Endothelial cell of umbilical vein (primary cell): ENCODE measurements at regions not wholly inside any gene's neighbourhood (a gene's known extent, or its start where the extent isn't known, plus 50 kb on each side); places are given as distances from the start of the nearest gene placed in this dataset.

Experiments used
- BruUV-seq: library from RNA; stranded (reverse); fragments of 400-500 nt; replicated peaks from 2 replicates; lab custom pipeline; 2021; lab: Mats Ljungman, UMichigan
- CTCF ChIA-PET: fragments of 300-600, 350-600 bp; sonication (Branson Sonifier 250); formaldehyde crosslinking; loops from one replicate; lab custom pipeline; 2021; ENCODE audit warnings: antibody characterized with exemption, inconsistent platforms; lab: Charles Lee
- POLR2A ChIA-PET: fragments of 300-600, 350-600 bp; sonication (Branson Sonifier 250); formaldehyde crosslinking; loops from one replicate; lab custom pipeline; 2021; ENCODE audit warnings: antibody characterized with exemption, inconsistent platforms; lab: Charles Lee
- DNase-seq: peaks from one replicate; pipeline ENCODE4 v3.0.0-alpha.2; 2011; ENCODE audit warnings: low read depth, low spot score
- FAIRE-seq: peaks from 2 replicates; lab custom pipeline; 2011; peaks lifted over from hg19 to GRCh38; lab: Jason Lieb, UNC
- H2AFZ ChIP-seq: 2 replicates; pipeline ENCODE4 v1.6.0; 2012; ENCODE audit warnings: low read depth, low read length, control low read depth, inconsistent platforms
- H3K27ac ChIP-seq: 2 replicates; pipeline ENCODE4 v1.5.1; 2011; ENCODE audit warnings: low read depth, mild to moderate bottlenecking, control low read depth, low read length, moderate library complexity; ENCODE audit not compliant: insufficient read depth
- H3K27me3 ChIP-seq, 2 experiments: 2 replicates each; pipeline versions ENCODE4 v1.6.0 to v1.6.1; 2011; ENCODE audit warnings: low read length in 2 of 2, mixed read lengths in 1 of 2; ENCODE audit not compliant: control insufficient read depth in 2 of 2, insufficient read depth in 2 of 2
- H3K36me3 ChIP-seq, 2 experiments: 2 replicates in 1 of 2; 3 replicates in 1 of 2; pipeline ENCODE4 v1.5.1; 2011; ENCODE audit warnings: low read length in 2 of 2, mild to moderate bottlenecking in 1 of 2, moderate library complexity in 1 of 2; ENCODE audit not compliant: control insufficient read depth in 2 of 2, insufficient read depth in 2 of 2; ENCODE audit errors: extremely low read depth in 1 of 2
- H3K4me1 ChIP-seq: 3 replicates; pipeline ENCODE4 v1.5.1; 2011; ENCODE audit warnings: mild to moderate bottlenecking, low read length; ENCODE audit not compliant: control insufficient read depth, insufficient read depth; ENCODE audit errors: extremely low read depth
- H3K4me2 ChIP-seq: 2 replicates; pipeline ENCODE4 v1.6.1; 2011; ENCODE audit warnings: low read length, control low read depth, mixed read lengths; ENCODE audit not compliant: insufficient read depth
- H3K4me3 ChIP-seq, 3 experiments: fragments of 200-600 bp in 1 of 3; sonication (generic), shearing (Covaris generic) in 1 of 3; replicated peaks in 1 of 3; 2 replicates each; pipeline ENCODE4 v1.5.1; 2011 to 2016; ENCODE audit warnings: control low read depth in 3 of 3, low read length in 3 of 3, mild to moderate bottlenecking in 2 of 3, inconsistent platforms in 1 of 3, low read depth in 1 of 3, moderate library complexity in 1 of 3; ENCODE audit not compliant: insufficient read depth in 1 of 3
- H3K79me2 ChIP-seq: 2 replicates; pipeline ENCODE4 v1.6.0; 2012; ENCODE audit warnings: low read length, inconsistent platforms; ENCODE audit not compliant: control insufficient read depth, insufficient read depth
- H3K9ac ChIP-seq: replicated peaks from 2 replicates; pipeline ENCODE3; 2011; ENCODE audit warnings: low read length, control low read depth; ENCODE audit not compliant: insufficient read depth; ENCODE audit errors: extremely low read depth
- H3K9me1 ChIP-seq: replicated peaks from 3 replicates; pipeline ENCODE4 v1.6.0; 2011; ENCODE audit warnings: mild to moderate bottlenecking, low read length; ENCODE audit not compliant: control insufficient read depth, insufficient read depth; ENCODE audit errors: extremely low read depth
- H3K9me3 ChIP-seq: replicated peaks from 2 replicates; pipeline ENCODE4 v1.5.1; 2012; ENCODE audit warnings: low read length, inconsistent platforms; ENCODE audit not compliant: control insufficient read depth, insufficient read depth
- H4K20me1 ChIP-seq: replicated peaks from 2 replicates; pipeline ENCODE3; 2011; ENCODE audit warnings: mild to moderate bottlenecking, low read length; ENCODE audit not compliant: control insufficient read depth, insufficient read depth; ENCODE audit errors: extremely low read depth
- CTCF ChIP-seq, 2 donors: IDR thresholded peaks; 1 replicate in 1 of 2; 2 replicates in 1 of 2; pipeline ENCODE4 v1.5.1; 2011; ENCODE audit warnings: low read length in 2 of 2, mild to moderate bottlenecking in 2 of 2, moderate library complexity in 2 of 2, control low read depth in 1 of 2, inconsistent platforms in 1 of 2, low read depth in 1 of 2; ENCODE audit not compliant: insufficient read depth in 1 of 2; ENCODE audit errors: extremely low read depth in 1 of 2
- EZH2 ChIP-seq: IDR thresholded peaks from 2 replicates; pipeline ENCODE4 v1.6.1; 2012; ENCODE audit warnings: borderline replicate concordance, low read depth, mild to moderate bottlenecking, moderate library complexity, low read length, inconsistent platforms; ENCODE audit not compliant: severe bottlenecking
- FOS ChIP-seq: IDR thresholded peaks from 2 replicates; pipeline ENCODE4 v1.6.1; 2011; ENCODE audit warnings: mild to moderate bottlenecking, low read length, moderate library complexity, borderline replicate concordance; ENCODE audit not compliant: insufficient read depth
- GATA2 ChIP-seq: IDR thresholded peaks from 2 replicates; pipeline ENCODE4 v1.7.0; 2011; ENCODE audit warnings: low read depth, mild to moderate bottlenecking, moderate library complexity, mixed read lengths, low read length; ENCODE audit not compliant: insufficient read length, insufficient read depth
- JUN ChIP-seq: IDR thresholded peaks from 2 replicates; pipeline ENCODE4 v1.6.1; 2011; ENCODE audit warnings: borderline replicate concordance, low read depth; ENCODE audit not compliant: insufficient read length, insufficient read depth
- MYC ChIP-seq: IDR thresholded peaks from one replicate; pipeline ENCODE4 v1.6.1; 2011; ENCODE audit warnings: mild to moderate bottlenecking, low read depth, low read length
- POLR2A ChIP-seq: IDR thresholded peaks from 2 replicates; pipeline ENCODE4 v1.6.1; 2012; ENCODE audit warnings: low read depth, mild to moderate bottlenecking, control low read depth, low read length
- POLR2AphosphoS5 ChIP-seq: IDR thresholded peaks from 2 replicates; pipeline ENCODE4 v1.6.1; 2012; ENCODE audit warnings: low read depth, mild to moderate bottlenecking, control low read depth, low read length, moderate library complexity; ENCODE audit not compliant: insufficient read depth
- dilution Hi-C: fragments of 300-500 bp; cut with MboI; formaldehyde crosslinking; loops from one replicate; pipeline ENCODE4 v1.15.0; 2019; ENCODE audit warnings: low sequenced_read_pairs; ENCODE audit not compliant: extremely low pct_ligation_motif_present
- intact Hi-C: fragments of 100-400 bp; cut with micrococcal nuclease; formaldehyde crosslinking; loops from one replicate; pipeline ENCODE4 v1.10.0; 2022
- TF ChIP-seq, protein P1 (sequence below): IDR thresholded peaks from 2 replicates; pipeline ENCODE4 v1.6.1; 2011; ENCODE audit not compliant: insufficient read depth, insufficient read length

GRCh38 chr5:51987669-51988209, 604.5 kb downstream of the ISL1 start:
- DNase-seq, result no peak
- Histone ChIP-seq H3K79me2 (no peaks in the 10 kb centered on the region), H3K27me3 (no peaks in the 10 kb centered on the region), H3K36me3 (no peaks in the 10 kb centered on the region), H3K9me1 (no peaks in the 10 kb centered on the region), H3K4me3 (no peak overlapping the region), H3K9me3 (no peaks in the 10 kb centered on the region), H3K27ac (no peak overlapping the region), H3K4me1 (no peaks in the 10 kb centered on the region), H2AFZ (no peak overlapping the region), H4K20me1 (no peaks in the 10 kb centered on the region), H3K9ac (no peak overlapping the region), H3K4me2 (no peak overlapping the region)
- POLR2A ChIA-PET, result no interaction called here
- intact Hi-C loops, result no loop called here
- BruUV-seq, result no TSS peak
- no peak for TF ChIP-seq GATA2
- TF ChIP-seq MYC, result no peak
- no peak for TF ChIP-seq FOS
- no peak for TF ChIP-seq POLR2A
- no peak for TF ChIP-seq JUN
- no peak for TF ChIP-seq EZH2
- no peak for TF ChIP-seq POLR2AphosphoS5
- no peak for TF ChIP-seq CTCF (IDR thresholded peaks at IDR 0.05; ENCODE audit: extremely low read depth in 1 of 2, insufficient read depth in 1 of 2, low read depth in 1 of 2, low read length in 2 of 2)
- TF ChIP-seq, protein P1, sequence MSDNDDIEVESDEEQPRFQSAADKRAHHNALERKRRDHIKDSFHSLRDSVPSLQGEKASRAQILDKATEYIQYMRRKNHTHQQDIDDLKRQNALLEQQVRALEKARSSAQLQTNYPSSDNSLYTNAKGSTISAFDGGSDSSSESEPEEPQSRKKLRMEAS, result no peak
- CTCF ChIA-PET, result interaction anchor here (1.2 to 2.0 kb wide), 3 partner anchors 8 to 1024 kb away, joined by 3 to 6 read pairs (median 5); no protein-coding TSS in a partner anchor
- dilution Hi-C loops, result no loop called here
- no peak for FAIRE-seq
